HEK293T (cell line): ENCODE measurements at regions not wholly inside any gene's neighbourhood (a gene's known extent, or its start where the extent isn't known, plus 50 kb on each side); places are given as distances from the start of the nearest gene placed in this dataset.

Experiments
- CTCF ChIA-PET: fragments of 350-600 bp; formaldehyde crosslinking; extraction: SDS; loops from one replicate; lab custom pipeline; 2021; ENCODE audit warnings: antibody characterized with exemption, inconsistent platforms; lab: Yijun Ruan, JAX
- POLR2A ChIA-PET: fragments of 350-600 bp; formaldehyde crosslinking; extraction: SDS; loops from one replicate; lab custom pipeline; 2020; ENCODE audit warnings: antibody characterized with exemption, inconsistent platforms; lab: Yijun Ruan, JAX
- DNase-seq: peaks from one replicate; pipeline ENCODE4 v3.0.0; 2012; ENCODE audit warnings: mixed read lengths; ENCODE audit errors: extremely low spot score
- ARNT ChIP-seq: fragments of 450-650 bp; IDR thresholded peaks from 2 replicates; pipeline ENCODE4 v1.6.1; 2017; ENCODE audit warnings: mild to moderate bottlenecking
- BHLHE40 ChIP-seq: fragments of 450-650 bp; IDR thresholded peaks from 2 replicates; pipeline ENCODE4 v1.6.1; 2016; ENCODE audit warnings: mild to moderate bottlenecking, moderate library complexity, borderline replicate concordance
- CTBP1 ChIP-seq: fragments of 450-650 bp; IDR thresholded peaks from 2 replicates; pipeline ENCODE4 v1.6.1; 2016; ENCODE audit warnings: borderline replicate concordance
- ELF4 ChIP-seq: fragments of 450-650 bp; IDR thresholded peaks from 2 replicates; pipeline ENCODE4 v1.6.1; 2017; ENCODE audit warnings: antibody characterized with exemption
- FOXA1 ChIP-seq: fragments of 450-650 bp; IDR thresholded peaks from 2 replicates; pipeline ENCODE4 v1.6.1; 2016; ENCODE audit warnings: mild to moderate bottlenecking
- FOXK2 ChIP-seq: fragments of 450-650 bp; IDR thresholded peaks from 2 replicates; pipeline ENCODE4 v1.6.1; 2016; ENCODE audit warnings: mild to moderate bottlenecking
- FOXM1 ChIP-seq: fragments of 450-650 bp; IDR thresholded peaks from 2 replicates; pipeline ENCODE4 v1.6.1; 2017; ENCODE audit warnings: mild to moderate bottlenecking, borderline replicate concordance
- HDGF ChIP-seq: fragments of 450-650 bp; IDR thresholded peaks from 2 replicates; pipeline ENCODE4 v1.6.1; 2017; ENCODE audit warnings: antibody characterized with exemption, borderline replicate concordance
- L3MBTL2 ChIP-seq: fragments of 450-650 bp; conservative IDR thresholded peaks from 2 replicates; pipeline ENCODE4 v1.6.1; 2016; ENCODE audit warnings: mild to moderate bottlenecking
- LEF1 ChIP-seq: fragments of 450-650 bp; IDR thresholded peaks from 2 replicates; pipeline ENCODE4 v1.6.1; 2017; ENCODE audit warnings: mild to moderate bottlenecking, borderline replicate concordance
- NFRKB ChIP-seq: fragments of 450-650 bp; IDR thresholded peaks from 2 replicates; pipeline ENCODE4 v1.6.1; 2016; ENCODE audit warnings: mild to moderate bottlenecking, moderate library complexity
- PKNOX1 ChIP-seq: fragments of 450-650 bp; IDR thresholded peaks from 2 replicates; pipeline ENCODE4 v1.6.1; 2016
- SP1 ChIP-seq: fragments of 450-650 bp; IDR thresholded peaks from 2 replicates; pipeline ENCODE4 v1.6.1; 2017
- SUZ12 ChIP-seq: fragments of 450-650 bp; IDR thresholded peaks from 2 replicates; pipeline ENCODE4 v1.6.1; 2016; ENCODE audit warnings: mild to moderate bottlenecking
- TARDBP ChIP-seq: fragments of 450-650 bp; IDR thresholded peaks from 2 replicates; pipeline ENCODE4 v1.6.1; 2016
- ZNF384 ChIP-seq: fragments of 450-650 bp; IDR thresholded peaks from 2 replicates; pipeline ENCODE4 v1.6.1; 2016

GRCh38 chr12:25876383-25877045 is 82.0 kb upstream of the RASSF8 start:
- POLR2A ChIA-PET: interaction anchor here (0.7 kb wide), 1 partner anchor 14 kb away, joined by 3 read pairs; no protein-coding TSS in a partner anchor
- DNase-seq: no peak
- CTCF ChIA-PET: no interaction called here
- TF ChIP-seq ARNT: no peak
- TF ChIP-seq BHLHE40: no peak
- TF ChIP-seq TARDBP: no peak
- no peak for TF ChIP-seq FOXK2
- no peak for TF ChIP-seq LEF1
- no peak for TF ChIP-seq CTBP1

- no peak for DNase-seq
- TF ChIP-seq L3MBTL2 (no peak), LEF1 (no peak), SUZ12 (no peak), PKNOX1 (no peak), FOXA1 (no peak), ZNF384 (no peak), NFRKB (no peak), FOXK2 (no peak), FOXM1 (no peak), SP1 (no peak), CTBP1 (no peak), HDGF (no peak), ARNT (no peak), BHLHE40 (no peak), ELF4 (no peak), TARDBP (no peak)
- ChIA-PET CTCF (no interaction called here), POLR2A (no interaction called here)
These were observed 81.0 kb upstream of the RASSF8 start for GRCh38 chr12:25877446-25877845.

GRCh38 chr12:25882266-25882665 is 76.2 kb upstream of the RASSF8 start:
- CTCF ChIA-PET: no interaction called here
- TF ChIP-seq ARNT (no peak), FOXK2 (no peak), NFRKB (no peak)
- POLR2A ChIA-PET: interaction anchor here (0.6 kb wide), 1 partner anchor 139 kb away, joined by 5 read pairs; no protein-coding TSS in a partner anchor
- DNase-seq: no peak

- TF ChIP-seq NFRKB: no peak
- TF ChIP-seq TARDBP: no peak
- TF ChIP-seq PKNOX1: no peak
- TF ChIP-seq SP1: no peak
- TF ChIP-seq ARNT: no peak
- TF ChIP-seq HDGF: no peak
- TF ChIP-seq LEF1: no peak
- TF ChIP-seq FOXM1: no peak
- TF ChIP-seq SUZ12: no peak
- TF ChIP-seq FOXK2: no peak
- no peak for TF ChIP-seq BHLHE40
- no peak for TF ChIP-seq L3MBTL2
- no peak for TF ChIP-seq CTBP1
- no peak for TF ChIP-seq FOXA1
- TF ChIP-seq ZNF384: no peak
- no peak for TF ChIP-seq ELF4
- CTCF ChIA-PET: no interaction called here
- DNase-seq: no peak
These were observed 75.2 kb upstream of the RASSF8 start for GRCh38 chr12:25883026-25883916.

GRCh38 chr12:25884024-25884919 is 74.2 kb upstream of the RASSF8 start:
- no peak for DNase-seq
- TF ChIP-seq ELF4: no peak
- TF ChIP-seq FOXM1: no peak
- TF ChIP-seq HDGF: no peak
- TF ChIP-seq FOXA1: no peak
- no peak for TF ChIP-seq PKNOX1
- TF ChIP-seq L3MBTL2: no peak
- TF ChIP-seq FOXK2: no peak
- no peak for TF ChIP-seq ARNT
- TF ChIP-seq TARDBP: no peak
- TF ChIP-seq CTBP1: no peak
- no peak for TF ChIP-seq ZNF384
- no peak for TF ChIP-seq SUZ12
- TF ChIP-seq NFRKB: no peak
- no peak for TF ChIP-seq LEF1
- no peak for TF ChIP-seq BHLHE40
- no peak for TF ChIP-seq SP1
- POLR2A ChIA-PET: no interaction called here
- CTCF ChIA-PET: no interaction called here

More at GRCh38 chr12:25883026-25883916, 75.2 kb upstream of the RASSF8 start:
- POLR2A ChIA-PET: no interaction called here
